HCT116 (cell line): ENCODE measurements at regions not wholly inside any gene's neighbourhood (a gene's known extent, or its start where the extent isn't known, plus 50 kb on each side); places are given as distances from the start of the nearest gene placed in this dataset.

Source experiments
- ATAC-seq: fragments of 200-7000 bp; cut with Tn5 transposase; 2 replicates; pipeline ENCODE4 v1.9.1; 2020; ENCODE audit warnings: mild to moderate bottlenecking, moderate library complexity
- BruUV-seq: library from RNA; stranded (reverse); fragments of 400-500 nt; replicated peaks from 2 replicates; lab custom pipeline; 2021; lab: Mats Ljungman, UMichigan
- CTCF ChIA-PET: fragments of 300-600 bp; sonication (Branson Sonifier 250); formaldehyde crosslinking; loops from one replicate; lab custom pipeline; 2021; ENCODE audit warnings: antibody characterized with exemption; lab: Charles Lee
- POLR2A ChIA-PET: fragments of 300-600, 350-600 bp; sonication (Branson Sonifier 250); formaldehyde crosslinking; loops from one replicate; lab custom pipeline; 2021; ENCODE audit warnings: antibody characterized with exemption; lab: Charles Lee
- RAD21 ChIA-PET, 2 experiments: fragments of 300-600 bp; sonication (Branson Sonifier 250); formaldehyde crosslinking; loops; one replicate each; lab custom pipeline; 2023; ENCODE audit warnings: low total read pairs in 2 of 2; ENCODE audit not compliant: uncharacterized antibody in 2 of 2, unreplicated experiment in 2 of 2, low non-redundant PET in 1 of 2; lab: Charles Lee
- DNase-seq: peaks from one replicate; pipeline ENCODE4 v3.0.0-alpha.2; 2010; ENCODE audit warnings: low read depth, low spot score
- H2AFZ ChIP-seq: fragments of 200-600 bp; shearing (Covaris generic), sonication (generic); 2 replicates; pipeline ENCODE4 v1.6.1; 2017; ENCODE audit warnings: low read depth, mixed run types, mixed read lengths, antibody characterized with exemption, low read length; ENCODE audit not compliant: poor library complexity, severe bottlenecking
- H3K27ac ChIP-seq: 2 replicates; pipeline ENCODE4 v1.5.1; 2012; ENCODE audit warnings: low read depth, low read length
- H3K27me3 ChIP-seq: fragments of 200-600 bp; sonication (generic); 2 replicates; pipeline ENCODE4 v1.6.1; 2016; ENCODE audit warnings: mixed run types, low read length, mixed read lengths; ENCODE audit not compliant: insufficient read depth
- H3K36me3 ChIP-seq, 2 experiments: fragments of 200-500 bp in 1 of 2; fragments of 200-600 bp in 1 of 2; sonication (Bioruptor generic) in 1 of 2; sonication (generic) in 1 of 2; 2 replicates each; pipeline versions ENCODE4 v1.5.1 to v1.6.1; 2014 to 2016; ENCODE audit warnings: low read length in 2 of 2, inconsistent platforms in 1 of 2, mixed read lengths in 1 of 2, mixed run types in 1 of 2; ENCODE audit not compliant: insufficient read depth in 2 of 2, control insufficient read depth in 1 of 2
- H3K4me1 ChIP-seq, 2 experiments: fragments of 200-600 bp in 1 of 2; sonication (generic) in 1 of 2; 2 replicates each; pipeline versions ENCODE4 v1.5.1 to v1.6.1; 2012 to 2017; ENCODE audit warnings: low read length in 2 of 2, inconsistent platforms in 1 of 2, mild to moderate bottlenecking in 1 of 2, mixed read lengths in 1 of 2, mixed run types in 1 of 2, moderate library complexity in 1 of 2; ENCODE audit not compliant: insufficient read depth in 2 of 2, control insufficient read depth in 1 of 2
- H3K4me2 ChIP-seq: fragments of 200-600 bp; sonication (generic); 2 replicates; pipeline ENCODE4 v1.6.1; 2017; ENCODE audit warnings: mixed run types, low read length, mixed read lengths
- H3K4me3 ChIP-seq, 2 experiments: fragments of 200-600 bp in 1 of 2; sonication (generic) in 1 of 2; replicated peaks in 1 of 2; 2 replicates each; pipeline ENCODE4 v1.5.1; 2011 to 2016; ENCODE audit warnings: low read length in 2 of 2, control low read depth in 1 of 2, low read depth in 1 of 2, mild to moderate bottlenecking in 1 of 2, mixed read lengths in 1 of 2, mixed run types in 1 of 2
- H3K79me2 ChIP-seq: fragments of 200-600 bp; sonication (generic); 2 replicates; pipeline ENCODE4 v1.6.1; 2017; ENCODE audit warnings: mild to moderate bottlenecking, mixed run types, low read length, moderate library complexity, mixed read lengths; ENCODE audit not compliant: insufficient read depth
- H3K9ac ChIP-seq: fragments of 200-600 bp; sonication (generic); 2 replicates; pipeline ENCODE4 v1.6.1; 2016; ENCODE audit warnings: low read length, mixed read lengths
- H3K9me2 ChIP-seq: fragments of 200-600 bp; sonication (generic), shearing (Covaris generic); 2 replicates; pipeline ENCODE4 v1.6.1; 2017; ENCODE audit warnings: mixed run types, mild to moderate bottlenecking, moderate library complexity; ENCODE audit not compliant: insufficient read depth
- H3K9me3 ChIP-seq, 2 experiments: fragments of 200-500 bp in 1 of 2; fragments of 200-600 bp in 1 of 2; sonication (Bioruptor generic) in 1 of 2; sonication (generic) in 1 of 2; 2 replicates each; pipeline ENCODE4 v1.6.1; 2014 to 2017; ENCODE audit warnings: low read length in 2 of 2, mixed read lengths in 2 of 2, inconsistent platforms in 1 of 2, low read depth in 1 of 2, mild to moderate bottlenecking in 1 of 2, mixed run types in 1 of 2, moderate library complexity in 1 of 2; ENCODE audit not compliant: control insufficient read depth in 1 of 2, insufficient read depth in 1 of 2
- H4K20me1 ChIP-seq: fragments of 200-600 bp; sonication (generic), shearing (Covaris generic); 2 replicates; pipeline ENCODE4 v1.6.1; 2017; ENCODE audit warnings: mixed run types, mild to moderate bottlenecking, moderate library complexity; ENCODE audit not compliant: insufficient read depth
- ATF3 ChIP-seq: IDR thresholded peaks from 2 replicates; pipeline ENCODE4 v1.6.1; 2012
- CBX3 ChIP-seq: IDR thresholded peaks from 2 replicates; pipeline ENCODE4 v1.6.1; 2012; ENCODE audit warnings: low read depth
- CTCF ChIP-seq, 3 experiments: fragments of 200-600 bp in 1 of 3; sonication (generic) in 1 of 3; IDR thresholded peaks in 2 of 3; conservative IDR thresholded peaks in 1 of 3; 2 replicates each; pipeline ENCODE4 v1.5.1; 2012 to 2017; ENCODE audit warnings: low read depth in 2 of 3, low read length in 2 of 3, antibody characterized with exemption in 1 of 3, borderline replicate concordance in 1 of 3, control low read depth in 1 of 3, mild to moderate bottlenecking in 1 of 3, mixed read lengths in 1 of 3, mixed run types in 1 of 3, moderate library complexity in 1 of 3; ENCODE audit not compliant: insufficient read depth in 1 of 3
- ELF1 ChIP-seq: IDR thresholded peaks from 2 replicates; pipeline ENCODE4 v1.6.1; 2012; ENCODE audit warnings: low read depth, borderline replicate concordance
- EZH2phosphoT487 ChIP-seq: fragments of 200-600 bp; IDR thresholded peaks from 2 replicates; pipeline ENCODE4 v1.6.1; 2018; ENCODE audit warnings: antibody characterized with exemption, borderline replicate concordance
- JUND ChIP-seq: IDR thresholded peaks from 2 replicates; pipeline ENCODE4 v1.6.1; 2012
- MAX ChIP-seq: IDR thresholded peaks from 2 replicates; pipeline ENCODE4 v1.6.1; 2012
- POLR2A ChIP-seq: IDR thresholded peaks from 2 replicates; pipeline ENCODE4 v1.7.0; 2011; ENCODE audit warnings: borderline replicate concordance; ENCODE audit not compliant: insufficient read depth, insufficient read length; ENCODE audit errors: extremely low read depth
- REST ChIP-seq: IDR thresholded peaks from 2 replicates; pipeline ENCODE4 v1.6.1; 2012; ENCODE audit warnings: low read depth
- SIN3A ChIP-seq: IDR thresholded peaks from 2 replicates; pipeline ENCODE4 v1.6.1; 2012; ENCODE audit warnings: low read depth
- SP1 ChIP-seq: IDR thresholded peaks from 2 replicates; pipeline ENCODE4 v1.6.1; 2012; ENCODE audit warnings: low read depth
- SRF ChIP-seq: IDR thresholded peaks from 2 replicates; pipeline ENCODE4 v1.6.1; 2012; ENCODE audit warnings: low read depth
- TCF7L2 ChIP-seq: IDR thresholded peaks from 2 replicates; pipeline ENCODE4 v1.7.0; 2011; ENCODE audit warnings: borderline replicate concordance, inconsistent platforms; ENCODE audit not compliant: insufficient read depth, insufficient read length; ENCODE audit errors: extremely low read depth
- YY1 ChIP-seq: IDR thresholded peaks from 2 replicates; pipeline ENCODE4 v1.6.1; 2011; ENCODE audit warnings: low read length, low read depth, moderate library complexity, mild to moderate bottlenecking; ENCODE audit not compliant: insufficient replicate concordance; ENCODE audit errors: extremely low read depth
- ZFX ChIP-seq: fragments of 450-650 bp; IDR thresholded peaks from 2 replicates; pipeline ENCODE4 v1.6.1; 2017
- ZNF274 ChIP-seq: fragments of 200-500 bp; sonication (Bioruptor generic); IDR thresholded peaks from 2 replicates; pipeline ENCODE4 v1.6.1; 2014; ENCODE audit warnings: mild to moderate bottlenecking, low read depth, low read length, inconsistent platforms
- intact Hi-C: fragments of 100-400 bp; cut with micrococcal nuclease; formaldehyde crosslinking; loops from 2 replicates; pipeline ENCODE4 v1.10.0; 2022

- ATAC-seq (no peak), DNase-seq (no peak)
- no peak for TF ChIP-seq POLR2A
- no peak for TF ChIP-seq SP1
- no peak for TF ChIP-seq YY1
- TF ChIP-seq CTCF (IDR thresholded peaks at IDR 0.05 in 2 of 3, conservative IDR thresholded peaks at IDR 0.05 in 1 of 3; ENCODE audit: borderline replicate concordance in 1 of 3, insufficient read depth in 1 of 3, low read depth in 2 of 3, low read length in 2 of 3) = no peak
- TF ChIP-seq ATF3 = no peak
- TF ChIP-seq CBX3 = no peak
- TF ChIP-seq TCF7L2 = no peak
- TF ChIP-seq MAX = no peak
- no peak for TF ChIP-seq SRF
- no peak for TF ChIP-seq ZFX
- no peak for TF ChIP-seq JUND
- TF ChIP-seq SIN3A = no peak
- TF ChIP-seq EZH2phosphoT487 = no peak
- no peak for TF ChIP-seq ZNF274
- no peak for TF ChIP-seq REST
- TF ChIP-seq ELF1 = no peak
- H3K4me1 ChIP-seq = no peaks in the 10 kb centered on the region
- ChIA-PET POLR2A (no interaction called here), CTCF (no interaction called here), RAD21 (no interaction called here)
- intact Hi-C loops = no loop called here
- H3K79me2 ChIP-seq = no peaks in the 10 kb centered on the region
- no peak overlapping the region for H2AFZ ChIP-seq
- no peaks in the 10 kb centered on the region for H3K36me3 ChIP-seq
- H3K4me2 ChIP-seq = no peak overlapping the region
- H3K27ac ChIP-seq = no peak overlapping the region
- no peaks in the 10 kb centered on the region for H3K27me3 ChIP-seq
- H3K9me3 ChIP-seq = peaks cover 0 to 5% of the 10 kb centered on the region in 2 experiments; a peak in 1 of 4 replicates
- H4K20me1 ChIP-seq = no peaks in the 10 kb centered on the region
- H3K9me2 ChIP-seq = no peaks in the 10 kb centered on the region
- no peak overlapping the region for H3K4me3 ChIP-seq
- no TSS peak for BruUV-seq
- H3K9ac ChIP-seq = no peak overlapping the region
These were observed 150.4 kb downstream of the MAGEC1 start for GRCh38 chrX:142054094-142054493.
